Naive B cell (primary cell): ENCODE measurements at regions not wholly inside any gene's neighbourhood (a gene's known extent, or its start where the extent isn't known, plus 50 kb on each side); places are given as distances from the start of the nearest gene placed in this dataset.

Source experiments
- ATAC-seq, 2 donors: fragments of 150-1000 bp; cut with Tn5 transposase; 2 replicates each; pipeline ENCODE4 v1.10.0; 2021; ENCODE audit warnings: low read depth in 2 of 2, mild to moderate bottlenecking in 2 of 2, moderate library complexity in 2 of 2
- DNase-seq: peaks from one replicate; pipeline ENCODE4 v3.0.0; 2022
- H3K27ac Mint-ChIP-seq, 6 donors: one replicate each; pipeline ENCODE4 v1.8.0; 2020 to 2022; ENCODE audit warnings: mild to moderate bottlenecking in 6 of 6, mixed read lengths in 6 of 6, moderate library complexity in 5 of 6, inconsistent platforms in 2 of 6
- H3K27me3 Mint-ChIP-seq, 3 donors: one replicate each; pipeline ENCODE4 v1.8.0; 2021 to 2022; ENCODE audit warnings: mixed read lengths in 3 of 3, mild to moderate bottlenecking in 1 of 3
- H3K36me3 Mint-ChIP-seq, 2 donors: one replicate each; pipeline ENCODE4 v1.8.0; 2020 to 2022; ENCODE audit warnings: mixed read lengths in 2 of 2, inconsistent platforms in 1 of 2, mild to moderate bottlenecking in 1 of 2
- H3K4me1 Mint-ChIP-seq, 3 donors: one replicate each; pipeline ENCODE4 v1.8.0; 2020 to 2022; ENCODE audit warnings: mixed read lengths in 3 of 3, inconsistent platforms in 1 of 3, mild to moderate bottlenecking in 1 of 3, moderate library complexity in 1 of 3
- H3K4me3 Mint-ChIP-seq, 8 donors: one replicate each; pipeline ENCODE4 v1.8.0; 2020 to 2022; ENCODE audit warnings: mild to moderate bottlenecking in 8 of 8, mixed read lengths in 8 of 8, moderate library complexity in 8 of 8, inconsistent platforms in 2 of 8
- H3K9me3 Mint-ChIP-seq, 7 donors: one replicate each; pipeline ENCODE4 v1.8.0; 2020 to 2022; ENCODE audit warnings: mixed read lengths in 7 of 7, mild to moderate bottlenecking in 5 of 7, inconsistent platforms in 2 of 7, moderate library complexity in 1 of 7

GRCh38 chr9:107712390-107712789 lies 222.8 kb upstream of the KLF4 start:
- Mint-ChIP-seq H3K9me3 (peaks cover 0 to 4% (median 2%) of the 10 kb centered on the region in 7 donors), H3K27ac (no peak overlapping the region), H3K4me1 (peaks cover 0 to 6% (median 4%) of the 10 kb centered on the region in 3 donors), H3K36me3 (peaks cover 0 to 6% of the 10 kb centered on the region in 2 donors), H3K4me3 (no peak overlapping the region), H3K27me3 (peaks cover 12 to 31% (median 23%) of the 10 kb centered on the region in 3 donors)
- DNase-seq (no peak), ATAC-seq (no peak)

DNA sequence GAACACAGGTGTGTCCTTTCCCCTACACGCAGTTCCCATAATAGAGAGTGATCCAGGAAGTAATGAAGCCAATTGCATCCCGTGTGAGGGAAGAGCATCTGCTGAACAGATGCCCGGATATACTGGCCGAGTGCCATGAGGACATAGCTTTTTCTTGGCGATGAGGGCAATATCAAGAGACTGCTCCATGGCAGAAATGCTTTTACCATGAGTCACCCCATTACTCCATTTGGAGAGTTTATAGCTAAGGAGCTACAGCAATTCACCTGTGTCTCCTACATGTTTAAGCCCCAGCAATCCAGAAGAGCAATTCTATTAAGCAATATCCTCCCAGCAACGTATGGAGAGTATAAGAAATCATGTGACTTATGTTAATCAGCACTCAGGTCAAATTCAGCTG lies 222.0 kb upstream of the KLF4 start:
- DNase-seq, result no peak
- ATAC-seq, result no peak
- Mint-ChIP-seq H3K4me3 (no peak overlapping the region), H3K9me3 (peaks cover 0 to 4% (median 2%) of the 10 kb centered on the region in 7 donors), H3K27me3 (peaks cover 15 to 31% (median 23%) of the 10 kb centered on the region in 3 donors), H3K4me1 (peaks cover 0 to 6% (median 4%) of the 10 kb centered on the region in 3 donors), H3K27ac (no peak overlapping the region), H3K36me3 (peaks cover 0 to 6% of the 10 kb centered on the region in 2 donors)

DNA sequence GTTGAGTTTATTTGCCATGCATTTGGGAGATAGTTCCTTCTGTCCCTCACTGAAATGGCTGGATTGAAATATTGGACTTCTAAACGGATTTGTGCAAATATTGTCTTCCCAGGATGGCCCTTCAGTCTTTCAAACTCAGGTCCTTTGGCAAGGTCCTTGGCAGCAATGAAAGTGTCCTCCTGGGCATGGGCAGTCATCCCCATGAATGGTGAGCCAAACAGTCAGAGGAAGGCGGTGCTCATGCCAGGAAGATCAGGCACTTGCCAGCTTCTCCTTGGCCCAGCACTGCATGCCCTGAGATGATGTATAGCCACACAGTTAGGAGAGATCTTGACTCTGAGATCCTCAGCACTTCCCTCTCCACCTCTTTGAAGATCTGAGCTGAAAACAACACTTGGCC lies 221.4 kb upstream of the KLF4 start:
- peaks cover 0 to 4% (median 2%) of the 10 kb centered on the region in 7 donors for H3K9me3 Mint-ChIP-seq
- H3K27me3 Mint-ChIP-seq, result peaks cover 15 to 31% (median 23%) of the 10 kb centered on the region in 3 donors
- peaks cover 0 to 6% (median 4%) of the 10 kb centered on the region in 3 donors for H3K4me1 Mint-ChIP-seq
- DNase-seq, result no peak
- H3K36me3 Mint-ChIP-seq, result peaks cover 0 to 6% of the 10 kb centered on the region in 2 donors
- H3K27ac Mint-ChIP-seq, result no peak overlapping the region
- peak overlapping the region in 1 of 8 donors; percentile 21 for H3K4me3 Mint-ChIP-seq
- ATAC-seq, result no peak

DNA sequence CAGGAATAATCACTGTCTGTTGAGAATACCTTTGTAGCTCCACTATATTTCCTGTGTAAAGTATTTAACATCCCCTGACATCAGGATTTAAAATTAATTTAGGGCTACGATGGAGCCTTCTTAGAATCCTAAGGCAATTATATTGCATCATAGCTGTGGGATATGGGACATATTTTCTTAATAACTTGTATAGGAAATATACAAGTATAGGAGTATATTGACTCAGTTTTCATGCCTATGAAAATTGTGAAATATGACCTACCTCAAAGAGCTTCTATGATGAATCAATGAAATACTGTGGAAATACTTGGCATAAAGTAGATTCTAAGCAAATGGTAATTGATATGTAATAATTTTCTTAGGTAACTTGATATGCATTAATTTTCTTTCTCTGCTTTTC lies 221.0 kb upstream of the KLF4 start:
- Mint-ChIP-seq H3K27me3 (peaks cover 15 to 31% (median 23%) of the 10 kb centered on the region in 3 donors), H3K4me3 (no peak overlapping the region), H3K36me3 (peaks cover 0 to 6% of the 10 kb centered on the region in 2 donors), H3K4me1 (peaks cover 0 to 6% (median 4%) of the 10 kb centered on the region in 3 donors), H3K9me3 (peaks cover 0 to 4% (median 2%) of the 10 kb centered on the region in 7 donors), H3K27ac (no peak overlapping the region)
- ATAC-seq, result no peak
- DNase-seq, result no peak

- H3K9me3 Mint-ChIP-seq, result peaks cover 0 to 4% (median 2%) of the 10 kb centered on the region in 7 donors
- peaks cover 1 to 6% of the 10 kb centered on the region in 2 donors for H3K36me3 Mint-ChIP-seq
- peaks cover 0 to 6% (median 4%) of the 10 kb centered on the region in 3 donors for H3K4me1 Mint-ChIP-seq
- no peak for ATAC-seq
- DNase-seq, result no peak
- peak overlapping the region in 1 of 6 donors; percentile 27 for H3K27ac Mint-ChIP-seq
- H3K27me3 Mint-ChIP-seq, result peaks cover 15 to 31% (median 23%) of the 10 kb centered on the region in 3 donors
- H3K4me3 Mint-ChIP-seq, result no peak overlapping the region
Observed at GRCh38 chr9:107708791-107709190, 219.2 kb upstream of the KLF4 start.

- no peak overlapping the region for H3K27ac Mint-ChIP-seq
- DNase-seq, result no peak
Observed at GRCh38 chr9:107707915-107708441, 218.4 kb upstream of the KLF4 start.

GRCh38 chr9:107707428-107707837 lies 217.9 kb upstream of the KLF4 start:
- ATAC-seq (no peak), DNase-seq (no peak)
- H3K4me1 Mint-ChIP-seq, result peaks cover 0 to 4% (median 2%) of the 10 kb centered on the region in 3 donors
- peaks cover 0 to 9% of the 10 kb centered on the region in 2 donors for H3K36me3 Mint-ChIP-seq
- H3K4me3 Mint-ChIP-seq, result no peak overlapping the region
- peaks cover 0 to 10% (median 0%) of the 10 kb centered on the region in 7 donors for H3K9me3 Mint-ChIP-seq
- peaks cover 9 to 18% (median 14%) of the 10 kb centered on the region in 3 donors for H3K27me3 Mint-ChIP-seq
- H3K27ac Mint-ChIP-seq, result no peak overlapping the region

More at GRCh38 chr9:107707915-107708441, 218.4 kb upstream of the KLF4 start:
- Mint-ChIP-seq H3K9me3 (peaks cover 0 to 9% (median 0%) of the 10 kb centered on the region in 7 donors), H3K36me3 (peaks cover under 1 to 9% of the 10 kb centered on the region in 2 donors), H3K4me1 (peaks cover 0 to 6% (median 4%) of the 10 kb centered on the region in 3 donors), H3K4me3 (no peak overlapping the region), H3K27me3 (peaks cover 12 to 23% (median 18%) of the 10 kb centered on the region in 3 donors)
- no peak for ATAC-seq

GRCh38 chr9:107706701-107707427 lies 217.3 kb upstream of the KLF4 start:
- Mint-ChIP-seq H3K27ac (no peak overlapping the region), H3K36me3 (peaks cover 0 to 9% of the 10 kb centered on the region in 2 donors), H3K27me3 (peaks cover 4 to 12% (median 8%) of the 10 kb centered on the region in 3 donors), H3K4me3 (no peak overlapping the region), H3K4me1 (no peaks in the 10 kb centered on the region), H3K9me3 (peaks cover 0 to 15% (median 0%) of the 10 kb centered on the region in 7 donors)
- ATAC-seq, result no peak
- no peak for DNase-seq

- no peak overlapping the region for H3K4me3 Mint-ChIP-seq
- H3K4me1 Mint-ChIP-seq, result peaks cover 0 to 6% (median 4%) of the 10 kb centered on the region in 3 donors
- peaks cover 0 to 9% of the 10 kb centered on the region in 2 donors for H3K36me3 Mint-ChIP-seq
- peaks cover 0 to 15% (median 0%) of the 10 kb centered on the region in 7 donors for H3K9me3 Mint-ChIP-seq
- H3K27ac Mint-ChIP-seq, result no peak overlapping the region
- peaks cover 0 to 3% (median 0%) of the 10 kb centered on the region in 3 donors for H3K27me3 Mint-ChIP-seq
- ATAC-seq (no peak), DNase-seq (no peak)
Observed at GRCh38 chr9:107705521-107705920, 216.0 kb upstream of the KLF4 start.

DNA sequence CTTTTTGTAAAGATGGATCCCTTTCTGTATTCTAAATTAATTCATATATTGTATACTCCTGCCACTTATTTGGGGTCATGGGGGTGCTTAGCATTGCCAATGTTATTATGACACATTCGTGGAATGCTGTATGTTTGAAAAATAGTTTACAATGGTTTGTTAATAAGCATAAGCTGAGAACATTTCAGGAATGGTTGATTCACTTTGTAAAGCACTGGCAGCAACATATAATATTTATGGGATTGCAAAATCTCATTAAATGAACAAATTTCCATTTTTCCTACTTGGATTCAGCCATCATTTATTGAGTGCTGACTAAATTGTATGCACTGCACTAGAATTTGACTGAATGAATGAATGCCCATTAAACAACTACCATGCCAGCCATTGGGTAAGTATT lies 215.2 kb upstream of the KLF4 start:
- Mint-ChIP-seq H3K36me3 (peaks cover 0 to 9% of the 10 kb centered on the region in 2 donors), H3K27ac (no peak overlapping the region), H3K27me3 (peaks cover 0 to 3% (median 0%) of the 10 kb centered on the region in 3 donors), H3K4me3 (no peak overlapping the region), H3K9me3 (peaks cover 0 to 15% (median 0%) of the 10 kb centered on the region in 7 donors), H3K4me1 (peaks cover 0 to 6% (median 4%) of the 10 kb centered on the region in 3 donors)
- ATAC-seq (no peak), DNase-seq (no peak)

DNA sequence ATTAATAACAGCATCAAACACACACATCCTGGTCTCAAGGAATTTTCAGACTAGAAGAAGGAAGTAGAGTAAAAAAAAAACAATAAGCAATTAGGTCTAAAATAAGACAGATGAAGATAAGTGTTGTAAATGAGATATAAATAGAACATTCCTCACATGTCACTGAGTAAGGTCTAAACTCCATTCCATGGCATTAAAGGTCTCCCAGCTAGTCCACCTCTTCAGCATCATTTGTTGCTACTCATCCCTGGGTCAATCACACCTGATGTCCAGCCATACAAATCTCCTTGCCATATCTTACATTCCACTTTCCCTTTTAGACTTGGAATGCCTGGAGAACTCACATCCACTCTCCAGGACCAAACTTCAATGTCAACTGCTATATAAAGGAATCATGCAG lies 214.1 kb upstream of the KLF4 start:
- Mint-ChIP-seq H3K27ac (no peak overlapping the region), H3K27me3 (peaks cover 0 to 3% (median 0%) of the 10 kb centered on the region in 3 donors), H3K9me3 (peaks cover 0 to 15% (median 0%) of the 10 kb centered on the region in 7 donors), H3K36me3 (peaks cover 0 to 9% of the 10 kb centered on the region in 2 donors), H3K4me1 (peaks cover 0 to 6% (median 4%) of the 10 kb centered on the region in 3 donors), H3K4me3 (no peak overlapping the region)
- DNase-seq (no peak), ATAC-seq (no peak)

GRCh38 chr9:107700847-107701246 lies 211.3 kb upstream of the KLF4 start:
- peaks cover 0 to 15% (median 0%) of the 10 kb centered on the region in 7 donors for H3K9me3 Mint-ChIP-seq
- no peak for DNase-seq

GRCh38 chr9:107699231-107699630 lies 209.7 kb upstream of the KLF4 start:
- Mint-ChIP-seq H3K4me1 (peaks cover 0 to 10% (median 9%) of the 10 kb centered on the region in 3 donors), H3K36me3 (peaks cover 0 to 9% of the 10 kb centered on the region in 2 donors), H3K4me3 (peak overlapping the region in 1 of 8 donors; percentile 22), H3K9me3 (peaks cover 0 to 15% (median 0%) of the 10 kb centered on the region in 7 donors), H3K27ac (no peak overlapping the region), H3K27me3 (peaks cover 0 to 4% (median 0%) of the 10 kb centered on the region in 3 donors)
- no peak for ATAC-seq
- DNase-seq, result no peak

More at GRCh38 chr9:107700847-107701246, 211.3 kb upstream of the KLF4 start:
- Mint-ChIP-seq H3K4me3 (no peak overlapping the region), H3K4me1 (peaks cover 0 to 6% (median 4%) of the 10 kb centered on the region in 3 donors), H3K36me3 (peaks cover 0 to 9% of the 10 kb centered on the region in 2 donors), H3K27me3 (peaks cover 0 to 4% (median 0%) of the 10 kb centered on the region in 3 donors), H3K27ac (peak overlapping the region in 2 of 6 donors; percentile 2 to 84)
- no peak for ATAC-seq
